HFF-Myc (cell line): ENCODE measurements at regions not wholly inside any gene's neighbourhood (a gene's known extent, or its start where the extent isn't known, plus 50 kb on each side); places are given as distances from the start of the nearest gene placed in this dataset.

ENCODE experiments used
- DNase-seq: peaks from one replicate; pipeline ENCODE4 v3.0.0-alpha.2; 2011; ENCODE audit warnings: low read depth; ENCODE audit errors: extremely low read depth
- H3K4me3 ChIP-seq: replicated peaks from 2 replicates; pipeline ENCODE4 v1.5.1; 2011; ENCODE audit warnings: low read depth, mild to moderate bottlenecking, control low read depth, low read length
- TF ChIP-seq, protein P1 (sequence below): IDR thresholded peaks from 2 replicates; pipeline ENCODE4 v1.5.1; 2012; ENCODE audit warnings: mild to moderate bottlenecking, low read depth, low read length, control low read depth; ENCODE audit errors: missing control alignments

DNA sequence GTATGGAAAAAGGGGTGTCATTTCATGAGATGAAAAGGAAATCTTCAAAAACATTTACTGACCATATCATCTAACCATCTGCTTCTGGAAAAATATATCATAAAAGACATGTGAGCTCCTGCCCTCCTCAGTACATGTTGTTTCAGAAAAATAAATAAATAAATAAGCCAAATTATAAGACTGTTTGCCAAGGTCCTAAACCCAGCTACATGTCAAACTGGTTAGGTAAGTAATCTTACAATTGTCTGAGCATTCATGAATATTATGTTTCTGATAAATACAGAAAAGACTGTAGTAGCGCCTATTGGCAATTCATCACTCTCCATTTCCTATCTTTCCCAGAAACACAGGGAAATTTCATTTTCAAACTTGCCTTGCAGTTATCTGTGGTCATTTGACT, 138.9 kb upstream of the SETBP1 start:
- no peak for DNase-seq
- TF ChIP-seq, protein P1, sequence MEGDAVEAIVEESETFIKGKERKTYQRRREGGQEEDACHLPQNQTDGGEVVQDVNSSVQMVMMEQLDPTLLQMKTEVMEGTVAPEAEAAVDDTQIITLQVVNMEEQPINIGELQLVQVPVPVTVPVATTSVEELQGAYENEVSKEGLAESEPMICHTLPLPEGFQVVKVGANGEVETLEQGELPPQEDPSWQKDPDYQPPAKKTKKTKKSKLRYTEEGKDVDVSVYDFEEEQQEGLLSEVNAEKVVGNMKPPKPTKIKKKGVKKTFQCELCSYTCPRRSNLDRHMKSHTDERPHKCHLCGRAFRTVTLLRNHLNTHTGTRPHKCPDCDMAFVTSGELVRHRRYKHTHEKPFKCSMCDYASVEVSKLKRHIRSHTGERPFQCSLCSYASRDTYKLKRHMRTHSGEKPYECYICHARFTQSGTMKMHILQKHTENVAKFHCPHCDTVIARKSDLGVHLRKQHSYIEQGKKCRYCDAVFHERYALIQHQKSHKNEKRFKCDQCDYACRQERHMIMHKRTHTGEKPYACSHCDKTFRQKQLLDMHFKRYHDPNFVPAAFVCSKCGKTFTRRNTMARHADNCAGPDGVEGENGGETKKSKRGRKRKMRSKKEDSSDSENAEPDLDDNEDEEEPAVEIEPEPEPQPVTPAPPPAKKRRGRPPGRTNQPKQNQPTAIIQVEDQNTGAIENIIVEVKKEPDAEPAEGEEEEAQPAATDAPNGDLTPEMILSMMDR = no peak
- H3K4me3 ChIP-seq = no peak overlapping the region

DNA sequence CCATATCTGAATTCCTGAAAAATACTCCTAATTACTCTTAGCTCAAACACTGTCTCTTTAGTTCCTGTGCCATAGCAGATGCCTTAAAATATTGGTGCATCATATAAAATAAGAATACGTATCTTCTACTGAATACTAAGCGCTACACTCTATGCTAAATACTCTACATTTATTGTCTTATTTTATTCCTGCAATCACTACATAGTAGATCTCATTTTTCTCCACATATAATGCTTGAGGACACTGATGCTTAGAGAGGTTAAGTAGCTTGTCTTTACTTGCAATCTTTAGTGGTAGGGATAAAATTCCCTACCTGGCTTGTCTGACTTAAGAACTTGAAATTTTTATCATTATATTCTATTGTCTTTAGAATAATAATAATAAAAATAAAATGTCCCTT, 137.3 kb upstream of the SETBP1 start:
- DNase-seq = no peak
- TF ChIP-seq, protein P1 = no peak
- H3K4me3 ChIP-seq = no peak overlapping the region

DNA sequence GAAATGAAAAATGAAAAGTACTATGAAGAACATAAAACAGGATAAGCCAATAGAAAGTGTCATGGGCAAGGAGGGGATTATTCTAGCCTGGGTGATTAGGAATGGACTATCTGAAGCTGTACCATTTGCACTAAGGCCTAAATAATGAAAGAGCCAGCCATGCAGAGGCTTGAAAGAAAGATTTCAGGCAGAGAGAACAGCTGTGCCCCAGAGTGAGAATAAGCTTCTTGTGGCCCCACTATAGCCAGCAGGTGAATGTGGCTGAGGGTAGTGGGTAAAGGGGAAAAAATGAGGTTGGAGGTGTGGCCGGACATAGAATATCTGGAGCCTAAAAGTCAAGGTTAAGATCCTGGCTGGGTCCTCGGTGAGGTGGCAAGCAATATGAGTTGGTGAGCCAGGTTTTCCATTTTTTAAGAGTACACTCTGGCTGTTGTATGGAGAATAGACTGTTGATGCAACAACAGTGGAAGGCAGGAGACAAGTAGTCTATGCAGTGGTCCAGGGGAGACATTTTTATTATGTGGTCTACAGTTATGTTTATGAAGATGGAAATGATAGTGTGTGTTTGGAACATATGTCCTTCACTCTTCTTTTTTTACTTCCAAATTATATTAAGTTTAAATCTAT, 135.2 kb upstream of the SETBP1 start:
- TF ChIP-seq, protein P1 = no peak
- H3K4me3 ChIP-seq = no peak overlapping the region
- DNase-seq = no peak

DNA sequence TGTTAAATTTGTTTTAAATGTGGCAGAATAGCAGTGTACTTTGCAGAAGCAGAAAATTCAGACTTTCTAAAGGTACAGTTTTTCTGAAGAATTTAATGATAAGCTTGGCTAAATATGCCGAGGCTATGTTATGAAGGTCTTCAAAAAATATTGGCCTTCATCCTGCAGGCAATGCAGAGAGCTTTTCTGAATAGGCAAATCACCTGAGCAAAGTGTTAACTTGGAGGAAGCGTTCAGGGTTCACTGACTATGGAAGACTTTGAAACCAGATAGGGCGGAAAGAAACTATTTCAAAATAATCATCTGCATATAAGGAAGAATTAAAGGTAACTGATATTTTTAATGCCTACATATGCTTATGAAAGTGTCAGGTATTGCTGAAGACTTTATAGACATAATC, 133.7 kb upstream of the SETBP1 start:
- H3K4me3 ChIP-seq = no peak overlapping the region
- TF ChIP-seq, protein P1 = no peak
- no peak for DNase-seq

DNA sequence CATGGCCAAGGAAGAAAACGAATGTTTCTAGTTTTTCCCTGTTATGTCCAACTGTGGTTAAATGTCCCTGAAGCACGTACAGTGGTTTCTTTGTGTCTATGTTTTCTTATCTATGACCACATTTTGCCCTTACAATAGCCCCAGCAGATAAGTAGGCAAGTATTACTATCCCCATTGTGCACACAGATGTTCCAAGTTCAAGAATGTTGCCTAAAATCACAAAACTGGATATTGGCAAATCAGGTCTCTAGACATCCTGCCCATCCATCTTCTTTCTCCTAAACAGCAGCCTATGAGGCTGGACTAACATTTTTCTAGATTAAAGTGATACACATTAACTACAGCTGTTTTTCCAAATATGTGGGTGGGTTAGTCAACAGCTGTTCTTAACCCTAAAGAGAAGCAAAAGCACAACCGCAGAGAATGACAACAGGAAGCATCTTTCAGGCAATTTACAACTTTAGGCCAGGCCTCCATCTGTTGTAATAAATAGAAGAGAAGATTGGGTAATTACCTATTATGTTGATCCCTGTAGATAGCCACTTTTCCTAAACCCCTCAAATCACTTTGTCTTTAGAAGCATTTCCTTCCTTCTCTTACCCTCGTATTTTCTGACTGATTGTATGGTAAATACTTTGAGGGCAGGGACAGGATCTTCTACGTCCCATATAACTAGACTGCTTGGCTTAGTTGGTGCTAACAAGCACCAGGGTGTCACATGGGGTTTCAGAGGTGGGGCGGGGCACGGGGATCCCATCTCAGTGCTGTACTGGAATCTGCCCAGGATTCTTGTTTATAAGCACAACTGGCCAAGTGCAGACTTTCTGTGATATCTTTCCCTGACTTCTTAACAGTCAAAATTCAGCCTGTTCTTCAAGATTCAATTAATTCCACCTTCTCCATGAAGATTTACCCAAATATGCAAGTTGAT, 132.1 kb upstream of the SETBP1 start:
- TF ChIP-seq, protein P1 = no peak
- H3K4me3 ChIP-seq = no peak overlapping the region
- DNase-seq = peak; percentile 48

DNA sequence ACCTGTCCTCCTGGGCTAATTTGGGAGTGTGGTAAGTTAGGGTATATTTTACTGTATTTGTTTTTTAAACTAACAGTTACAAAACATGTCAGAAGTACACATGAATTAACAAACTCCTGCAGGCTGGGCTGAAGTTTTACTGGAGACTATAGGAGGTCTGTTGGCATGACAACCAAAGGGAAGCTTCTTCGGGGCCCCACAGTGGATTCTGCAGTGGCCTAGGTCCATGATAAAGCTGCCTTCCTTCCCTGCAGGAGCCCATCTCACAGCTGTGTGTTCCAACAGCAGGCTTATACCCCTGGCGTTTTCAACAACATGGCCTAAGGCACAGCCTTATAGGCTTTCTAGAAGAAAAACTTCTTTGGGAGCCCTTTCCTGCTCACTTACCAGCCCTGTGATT, 128.0 kb upstream of the SETBP1 start:
- no peak for DNase-seq
- TF ChIP-seq, protein P1 = no peak
- no peak overlapping the region for H3K4me3 ChIP-seq

DNA sequence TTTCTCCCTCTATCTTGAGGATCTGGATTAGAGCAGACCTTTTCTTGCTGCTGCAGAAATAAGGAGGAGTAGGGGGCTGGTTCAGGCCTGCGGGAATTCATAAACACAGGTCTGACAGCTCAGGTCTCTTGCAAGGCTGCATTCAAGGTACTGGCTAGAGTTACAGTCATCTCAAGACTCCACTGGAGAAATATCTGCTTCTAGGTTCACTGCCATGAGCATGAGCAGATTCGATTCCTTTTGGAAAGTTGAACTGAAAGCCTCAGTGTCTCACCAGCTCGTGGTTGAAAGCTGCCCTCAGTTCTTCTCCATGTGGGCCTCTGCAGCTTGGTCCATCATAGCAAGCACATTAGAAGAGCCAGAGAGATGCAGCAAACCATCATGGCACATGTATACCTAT, 124.4 kb upstream of the SETBP1 start:
- no peak overlapping the region for H3K4me3 ChIP-seq
- TF ChIP-seq, protein P1 = no peak
- no peak for DNase-seq
